ENCODE measurements at regions not wholly inside any gene's neighbourhood (a gene's known extent, or its start where the extent isn't known, plus 50 kb on each side); places are given as distances from the start of the nearest gene placed in this dataset.

GRCh38 chr6:126143761-126144251 lies 157.5 kb downstream of the TRMT11 start (continued):
- TF ChIP-seq, protein P1, sequence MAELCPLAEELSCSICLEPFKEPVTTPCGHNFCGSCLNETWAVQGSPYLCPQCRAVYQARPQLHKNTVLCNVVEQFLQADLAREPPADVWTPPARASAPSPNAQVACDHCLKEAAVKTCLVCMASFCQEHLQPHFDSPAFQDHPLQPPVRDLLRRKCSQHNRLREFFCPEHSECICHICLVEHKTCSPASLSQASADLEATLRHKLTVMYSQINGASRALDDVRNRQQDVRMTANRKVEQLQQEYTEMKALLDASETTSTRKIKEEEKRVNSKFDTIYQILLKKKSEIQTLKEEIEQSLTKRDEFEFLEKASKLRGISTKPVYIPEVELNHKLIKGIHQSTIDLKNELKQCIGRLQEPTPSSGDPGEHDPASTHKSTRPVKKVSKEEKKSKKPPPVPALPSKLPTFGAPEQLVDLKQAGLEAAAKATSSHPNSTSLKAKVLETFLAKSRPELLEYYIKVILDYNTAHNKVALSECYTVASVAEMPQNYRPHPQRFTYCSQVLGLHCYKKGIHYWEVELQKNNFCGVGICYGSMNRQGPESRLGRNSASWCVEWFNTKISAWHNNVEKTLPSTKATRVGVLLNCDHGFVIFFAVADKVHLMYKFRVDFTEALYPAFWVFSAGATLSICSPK (IDR thresholded peaks at IDR 0.05; ENCODE audit: borderline replicate concordance), result no peak
- no peak for TF ChIP-seq BDP1 (IDR thresholded peaks at IDR 0.05; ENCODE audit: insufficient read depth, insufficient read length)
- TF ChIP-seq NCOA2 (IDR thresholded peaks at IDR 0.05; ENCODE audit: partially characterized antibody in 2 of 2), result no peak
- TF ChIP-seq ELF2 (CRISPR knock-in tag; IDR thresholded peaks at IDR 0.05), result no peak

DNA sequence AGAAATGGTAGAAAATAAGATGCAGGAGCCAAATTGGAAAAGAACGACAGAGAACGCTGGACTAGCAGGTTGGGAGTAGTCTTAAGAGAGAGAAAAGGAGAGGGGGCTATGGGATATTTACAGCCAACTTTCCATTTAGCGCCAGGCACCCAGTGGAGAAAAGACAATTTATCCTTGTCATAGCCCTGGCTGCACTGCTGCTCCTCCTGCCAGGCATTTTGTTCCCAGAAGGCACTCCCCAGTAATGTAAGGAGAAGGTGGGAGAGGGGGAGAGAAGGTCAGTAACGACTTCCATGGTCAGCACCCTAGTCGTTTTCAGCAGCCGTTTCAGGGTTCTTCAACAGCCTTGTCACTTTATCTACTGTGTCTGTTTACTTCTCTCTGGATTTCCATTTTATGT lies 159.0 kb downstream of the TRMT11 start:
- WGBS (ENCODE audit: insufficient coverage, low coverage, missing lambda C conversion rate), result 64% methylated on average over 5 of the region's 6 CpGs
- Histone ChIP-seq H3K27ac (ENCODE audit: extremely low read depth, low read depth, low read length) (no peak overlapping the region), H3K9ac (ENCODE audit: insufficient read depth in 1 of 2, low read depth in 2 of 2, low read length in 2 of 2) (no peak overlapping the region), H3K27me3 (ENCODE audit: control insufficient read depth in 2 of 2, insufficient read depth in 2 of 2, low read length in 2 of 2) (no peaks in the 10 kb centered on the region), H3K79me2 (ENCODE audit: control insufficient read depth, insufficient read depth, low read length) (no peaks in the 10 kb centered on the region), H3K4me3 (no peak overlapping the region), H3K9me3 (replicated peaks; ENCODE audit: control insufficient read depth, insufficient read depth, low read depth, low read length) (no peaks in the 10 kb centered on the region; the same call in 1 of the 2 replicates), H3K4me1 (replicated peaks in 1 of 2; ENCODE audit: control insufficient read depth in 2 of 2, insufficient read depth in 2 of 2, low read length in 2 of 2) (no peaks in the 10 kb centered on the region), H3K36me3 (ENCODE audit: control insufficient read depth, insufficient read depth, low read length) (no peaks in the 10 kb centered on the region), H3K9me1 (ENCODE audit: control insufficient read depth, insufficient read depth, low read length) (no peaks in the 10 kb centered on the region), H2AFZ (ENCODE audit: low read depth, low read length) (no peak overlapping the region), H3K4me2 (ENCODE audit: insufficient read depth, low read length) (no peak overlapping the region), H4K20me1 (replicated peaks; ENCODE audit: control insufficient read depth, insufficient read depth, low read length) (no peaks in the 10 kb centered on the region)
- intact Hi-C loops (cut with micrococcal nuclease), result no loop called here
- FAIRE-seq, result peak; percentile 26
- POLR2A ChIA-PET, result no interaction called here
- ATAC-seq, result no peak
- BruUV-seq (replicated peaks), result no TSS peak
- no peak for DNase-seq (ENCODE audit: extremely low read depth in 1 of 4, low spot score in 3 of 4)
- CTCF ChIA-PET (ENCODE audit: low intra/inter-chr PET ratio), result no interaction called here
- TF ChIP-seq ZNF318 (IDR thresholded peaks at IDR 0.05; ENCODE audit: borderline replicate concordance in 1 of 2, low read depth in 1 of 2) (no peak), TRIM24 (IDR thresholded peaks at IDR 0.05) (no peak), SAFB (IDR thresholded peaks at IDR 0.05; ENCODE audit: borderline replicate concordance, low read depth, low read length) (no peak), ZKSCAN3 (CRISPR knock-in tag; IDR thresholded peaks at IDR 0.05) (no peak), MYC (IDR thresholded peaks at IDR 0.05; ENCODE audit: low read depth, low read length) (no peak), MYC (CRISPR knock-in tag; IDR thresholded peaks at IDR 0.05; ENCODE audit: borderline replicate concordance, low read depth) (no peak), MXI1 (IDR thresholded peaks at IDR 0.05; ENCODE audit: low read depth, low read length) (no peak)
- in situ Hi-C loops (cut with MboI), result no loop called here
